K562 (cell line): ENCODE measurements at regions not wholly inside any gene's neighbourhood (a gene's known extent, or its start where the extent isn't known, plus 50 kb on each side); places are given as distances from the start of the nearest gene placed in this dataset.

Experiments
- ATAC-seq: fragments of 200-7000 bp; cut with Tn5 transposase; 3 replicates; pipeline ENCODE4 v1.9.1; 2020; ENCODE audit warnings: moderate library complexity
- BruUV-seq: library from RNA; stranded (reverse); fragments of 400-500 nt; replicated peaks from 2 replicates; lab custom pipeline; 2021; lab: Mats Ljungman, UMichigan
- CTCF ChIA-PET: fragments of 300-600 bp; formaldehyde crosslinking; extraction: SDS; loops from one replicate; lab custom pipeline; 2021; ENCODE audit warnings: low intra/inter-chr PET ratio; lab: Yijun Ruan, JAX
- POLR2A ChIA-PET: fragments of 300-600, 350-650 bp; sonication (Branson Sonifier 250); formaldehyde crosslinking; extraction: SDS; loops from one replicate; lab custom pipeline; 2021; ENCODE audit warnings: antibody characterized with exemption, inconsistent platforms; lab: Yijun Ruan, JAX
- DNase-seq, 4 experiments: peaks; one replicate each; pipeline versions ENCODE4 v3.0.0 to v3.0.0-alpha.2; 2011 to 2018; ENCODE audit warnings: low spot score in 3 of 4, mixed read lengths in 3 of 4; ENCODE audit errors: extremely low read depth in 1 of 4
- FAIRE-seq: peaks from 2 replicates; lab custom pipeline; 2011; peaks lifted over from hg19 to GRCh38; lab: Jason Lieb, UNC
- H2AFZ ChIP-seq: 2 replicates; pipeline ENCODE4 v1.6.0; 2011; ENCODE audit warnings: low read depth, low read length, control low read depth, inconsistent platforms
- H3K27ac ChIP-seq: fragments of 200-600 bp; 3 replicates; pipeline ENCODE4 v1.8.0; 2011; ENCODE audit warnings: low read depth, mild to moderate bottlenecking, control low read depth, inconsistent platforms, low read length, moderate library complexity, mixed read lengths; ENCODE audit errors: extremely low read depth
- H3K27me3 ChIP-seq, 2 experiments: fragments of 300-600 bp in 1 of 2; 2 replicates in 1 of 2; 3 replicates in 1 of 2; pipeline versions ENCODE4 v1.6.0 to v1.8.0; 2011; ENCODE audit warnings: inconsistent platforms in 2 of 2, low read length in 2 of 2, mild to moderate bottlenecking in 1 of 2, mixed read lengths in 1 of 2, moderate library complexity in 1 of 2; ENCODE audit not compliant: control insufficient read depth in 2 of 2, insufficient read depth in 2 of 2
- H3K36me3 ChIP-seq: fragments of 300-600 bp; 3 replicates; pipeline ENCODE4 v1.8.0; 2011; ENCODE audit warnings: mild to moderate bottlenecking, low read length, inconsistent platforms; ENCODE audit not compliant: control insufficient read depth, insufficient read depth
- H3K4me1 ChIP-seq, 2 experiments: fragments of 200-600 bp in 1 of 2; replicated peaks in 1 of 2; 2 replicates in 1 of 2; 3 replicates in 1 of 2; pipeline versions ENCODE4 v1.5.1 to v1.8.0; 2011; ENCODE audit warnings: inconsistent platforms in 2 of 2, low read length in 2 of 2, mild to moderate bottlenecking in 1 of 2, mixed read lengths in 1 of 2, moderate library complexity in 1 of 2; ENCODE audit not compliant: control insufficient read depth in 2 of 2, insufficient read depth in 2 of 2
- H3K4me2 ChIP-seq: 2 replicates; pipeline ENCODE4 v1.6.1; 2011; ENCODE audit warnings: low read length, control low read depth, inconsistent platforms, mixed read lengths; ENCODE audit not compliant: insufficient read depth
- H3K4me3 ChIP-seq: fragments of 200-600 bp; sonication (generic), shearing (Covaris generic); 2 replicates; pipeline ENCODE4 v1.5.1; 2016; ENCODE audit warnings: control low read depth, inconsistent platforms
- H3K79me2 ChIP-seq: fragments of 200-600 bp; 3 replicates; pipeline ENCODE4 v1.8.0; 2011; ENCODE audit warnings: low read length, inconsistent platforms; ENCODE audit not compliant: control insufficient read depth, insufficient read depth
- H3K9ac ChIP-seq, 2 experiments: 2 replicates each; pipeline versions ENCODE4 v1.6.0 to v1.6.1; 2011; ENCODE audit warnings: low read depth in 2 of 2, low read length in 2 of 2, control low read depth in 1 of 2, inconsistent platforms in 1 of 2, mild to moderate bottlenecking in 1 of 2, mixed read lengths in 1 of 2; ENCODE audit not compliant: insufficient read depth in 1 of 2
- H3K9me1 ChIP-seq: one replicate; pipeline ENCODE4 v1.6.0; 2011; ENCODE audit warnings: inconsistent platforms, mild to moderate bottlenecking, low read length, moderate library complexity; ENCODE audit not compliant: control insufficient read depth, insufficient read depth
- H3K9me3 ChIP-seq: replicated peaks from 2 replicates; pipeline ENCODE4 v1.5.1; 2011; ENCODE audit warnings: low read depth, low read length, inconsistent platforms; ENCODE audit not compliant: control insufficient read depth, insufficient read depth
- H4K20me1 ChIP-seq: replicated peaks from 2 replicates; pipeline ENCODE4 v1.6.1; 2011; ENCODE audit warnings: low read length, inconsistent platforms, mixed read lengths; ENCODE audit not compliant: control insufficient read depth, insufficient read depth
- ASH1L ChIP-seq: fragments of 450-650 bp; IDR thresholded peaks from 2 replicates; pipeline ENCODE4 v1.6.1; 2018; ENCODE audit warnings: borderline replicate concordance, mild to moderate bottlenecking, low read depth; ENCODE audit not compliant: partially characterized antibody
- GATAD2B ChIP-seq: fragments of 450-650 bp; IDR thresholded peaks from 2 replicates; pipeline ENCODE4 v1.6.1; 2017; ENCODE audit warnings: mild to moderate bottlenecking, borderline replicate concordance
- MBD2 ChIP-seq: sonication (generic); IDR thresholded peaks from 2 replicates; pipeline ENCODE4 v1.6.1; 2016; ENCODE audit warnings: low read depth, borderline replicate concordance
- MCM7 ChIP-seq, 2 experiments: fragments of 450-650 bp; IDR thresholded peaks; 2 replicates each; pipeline ENCODE4 v1.6.1; 2016 to 2018
- NR2C2 ChIP-seq, 2 experiments: fragments of 200-800 bp in 1 of 2; sonication (Bioruptor generic) in 1 of 2; sonication (generic) in 1 of 2; formaldehyde crosslinking in 1 of 2; IDR thresholded peaks; 2 replicates each; pipeline versions ENCODE4 v1.6.1 to v1.8.0; 2016 to 2022; ENCODE audit warnings: mild to moderate bottlenecking in 1 of 2, missing compliant biosample characterization in 1 of 2, missing genetic modification characterization in 1 of 2, missing genetic modification reagents in 1 of 2
- RB1 ChIP-seq: fragments of 450-650 bp; IDR thresholded peaks from 2 replicates; pipeline ENCODE4 v1.6.1; 2017; ENCODE audit warnings: low read depth, mild to moderate bottlenecking
- ZNF12 ChIP-seq: sonication (generic); formaldehyde crosslinking; IDR thresholded peaks from 2 replicates; pipeline ENCODE4 v1.4.0; 2020; ENCODE audit warnings: mild to moderate bottlenecking, missing genetic modification reagents
- ZNF165 ChIP-seq: fragments of 250-450 bp; sonication (Bioruptor Pico); IDR thresholded peaks from 2 replicates; pipeline ENCODE4 v1.4.0; 2020; ENCODE audit warnings: borderline replicate concordance
- WGBS: fragments of 100-300 bp; shearing (Covaris generic); methylation state at CpG from one replicate; pipeline ENCODE4 v1.1.6; 2016; ENCODE audit warnings: low coverage, mixed read lengths; ENCODE audit not compliant: insufficient coverage; ENCODE audit errors: missing lambda C conversion rate; 5-methylcytosine and 5-hydroxymethylcytosine counted together
- in situ Hi-C: fragments of 300-500 bp; cut with MboI; formaldehyde crosslinking; loops from 4 replicates; pipeline ENCODE4 v1.15.0; 2018; ENCODE audit warnings: inconsistent platforms, mixed read lengths
- intact Hi-C: fragments of 100-400 bp; cut with micrococcal nuclease; formaldehyde crosslinking; loops from 2 replicates; pipeline ENCODE4 v1.14.2; 2022
- TF ChIP-seq, protein P1 (sequence below), 2 experiments: fragments of 450-650 bp; IDR thresholded peaks; 2 replicates each; pipeline ENCODE4 v1.6.1; 2018; ENCODE audit warnings: mild to moderate bottlenecking in 2 of 2, low read depth in 1 of 2; ENCODE audit not compliant: partially characterized antibody in 2 of 2

DNA sequence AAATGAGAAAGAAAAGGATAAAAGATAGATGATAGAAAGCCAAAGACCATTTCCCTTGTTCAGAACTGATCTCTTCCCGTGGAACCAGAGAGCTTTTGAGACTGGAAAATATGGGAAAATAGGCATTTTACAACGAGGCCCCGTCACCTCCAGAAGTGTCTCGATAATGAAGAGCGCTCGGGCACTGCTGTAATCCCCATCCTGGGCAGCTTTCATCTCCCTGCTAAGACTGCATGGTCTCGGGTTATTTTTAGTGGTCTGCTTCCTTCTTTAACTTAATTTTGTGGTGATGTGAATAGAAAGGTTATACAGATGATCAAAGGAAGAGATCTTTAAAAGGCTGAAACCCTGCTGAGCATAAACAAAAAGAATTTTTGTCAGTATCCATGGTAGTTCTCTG lies 176.6 kb downstream of the METTL4 start:
- no peak for DNase-seq
- CTCF ChIA-PET, result no interaction called here
- in situ Hi-C loops (no loop called here), intact Hi-C loops (no loop called here)
- Histone ChIP-seq H3K27me3 (no peaks in the 10 kb centered on the region), H3K27ac (no peak overlapping the region), H3K9ac (no peak overlapping the region), H4K20me1 (no peaks in the 10 kb centered on the region), H3K9me3 (no peaks in the 10 kb centered on the region), H2AFZ (no peak overlapping the region; the same call in 1 of the 2 replicates), H3K4me2 (no peak overlapping the region), H3K4me3 (no peak overlapping the region), H3K9me1 (no peaks in the 10 kb centered on the region), H3K79me2 (no peaks in the 10 kb centered on the region), H3K4me1 (no peaks in the 10 kb centered on the region), H3K36me3 (no peaks in the 10 kb centered on the region)
- FAIRE-seq, result no peak
- POLR2A ChIA-PET, result no interaction called here
- no TSS peak for BruUV-seq
- no peak for ATAC-seq
- TF ChIP-seq ZNF12 (CRISPR knock-in tag) (no peak), NR2C2 (CRISPR knock-in tag; IDR thresholded peaks at IDR 0.05) (no peak), NR2C2 (tag; IDR thresholded peaks at IDR 0.05) (no peak), MCM7 (IDR thresholded peaks at IDR 0.05) (no peak), ASH1L (no peak)
- WGBS, result 43% methylated on average over 7 of the region's 7 CpGs

- no peaks in the 10 kb centered on the region for H3K27me3 ChIP-seq
- 54% methylated on average over 3 of the region's 3 CpGs for WGBS
- no peak overlapping the region; the same call in 1 of the 2 replicates for H2AFZ ChIP-seq
- H3K36me3 ChIP-seq, result no peaks in the 10 kb centered on the region
- H3K9me1 ChIP-seq, result no peaks in the 10 kb centered on the region
- in situ Hi-C loops (no loop called here), intact Hi-C loops (no loop called here)
- ATAC-seq (peak; percentile 42), DNase-seq (no peak), FAIRE-seq (no peak)
- ChIA-PET CTCF (no interaction called here), POLR2A (no interaction called here)
- no peak overlapping the region for H3K4me3 ChIP-seq
- H3K9me3 ChIP-seq, result no peaks in the 10 kb centered on the region
- H4K20me1 ChIP-seq, result no peaks in the 10 kb centered on the region
- H3K4me2 ChIP-seq, result no peak overlapping the region
- H3K9ac ChIP-seq, result no peak overlapping the region
- BruUV-seq, result no TSS peak
- H3K27ac ChIP-seq, result no peak overlapping the region
- H3K79me2 ChIP-seq, result no peaks in the 10 kb centered on the region
- H3K4me1 ChIP-seq, result no peaks in the 10 kb centered on the region
- TF ChIP-seq MBD2 (no peak), RB1 (no peak), GATAD2B (no peak), ZNF165 (no peak)
- TF ChIP-seq, protein P1, sequence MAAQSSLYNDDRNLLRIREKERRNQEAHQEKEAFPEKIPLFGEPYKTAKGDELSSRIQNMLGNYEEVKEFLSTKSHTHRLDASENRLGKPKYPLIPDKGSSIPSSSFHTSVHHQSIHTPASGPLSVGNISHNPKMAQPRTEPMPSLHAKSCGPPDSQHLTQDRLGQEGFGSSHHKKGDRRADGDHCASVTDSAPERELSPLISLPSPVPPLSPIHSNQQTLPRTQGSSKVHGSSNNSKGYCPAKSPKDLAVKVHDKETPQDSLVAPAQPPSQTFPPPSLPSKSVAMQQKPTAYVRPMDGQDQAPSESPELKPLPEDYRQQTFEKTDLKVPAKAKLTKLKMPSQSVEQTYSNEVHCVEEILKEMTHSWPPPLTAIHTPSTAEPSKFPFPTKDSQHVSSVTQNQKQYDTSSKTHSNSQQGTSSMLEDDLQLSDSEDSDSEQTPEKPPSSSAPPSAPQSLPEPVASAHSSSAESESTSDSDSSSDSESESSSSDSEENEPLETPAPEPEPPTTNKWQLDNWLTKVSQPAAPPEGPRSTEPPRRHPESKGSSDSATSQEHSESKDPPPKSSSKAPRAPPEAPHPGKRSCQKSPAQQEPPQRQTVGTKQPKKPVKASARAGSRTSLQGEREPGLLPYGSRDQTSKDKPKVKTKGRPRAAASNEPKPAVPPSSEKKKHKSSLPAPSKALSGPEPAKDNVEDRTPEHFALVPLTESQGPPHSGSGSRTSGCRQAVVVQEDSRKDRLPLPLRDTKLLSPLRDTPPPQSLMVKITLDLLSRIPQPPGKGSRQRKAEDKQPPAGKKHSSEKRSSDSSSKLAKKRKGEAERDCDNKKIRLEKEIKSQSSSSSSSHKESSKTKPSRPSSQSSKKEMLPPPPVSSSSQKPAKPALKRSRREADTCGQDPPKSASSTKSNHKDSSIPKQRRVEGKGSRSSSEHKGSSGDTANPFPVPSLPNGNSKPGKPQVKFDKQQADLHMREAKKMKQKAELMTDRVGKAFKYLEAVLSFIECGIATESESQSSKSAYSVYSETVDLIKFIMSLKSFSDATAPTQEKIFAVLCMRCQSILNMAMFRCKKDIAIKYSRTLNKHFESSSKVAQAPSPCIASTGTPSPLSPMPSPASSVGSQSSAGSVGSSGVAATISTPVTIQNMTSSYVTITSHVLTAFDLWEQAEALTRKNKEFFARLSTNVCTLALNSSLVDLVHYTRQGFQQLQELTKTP (IDR thresholded peaks at IDR 0.05; ENCODE audit: low read depth in 1 of 2, partially characterized antibody in 2 of 2), result no peak
These were observed 175.7 kb downstream of the METTL4 start for GRCh38 chr18:2395427-2396161.
